ENCODE measurements at regions not wholly inside any gene's neighbourhood (a gene's known extent, or its start where the extent isn't known, plus 50 kb on each side); places are given as distances from the start of the nearest gene placed in this dataset.
"Not testable (repeated sequence)": the region's sequence is repeated elsewhere in the genome, so short reads cannot be mapped to it uniquely, and the experiment has no call there.

DNA sequence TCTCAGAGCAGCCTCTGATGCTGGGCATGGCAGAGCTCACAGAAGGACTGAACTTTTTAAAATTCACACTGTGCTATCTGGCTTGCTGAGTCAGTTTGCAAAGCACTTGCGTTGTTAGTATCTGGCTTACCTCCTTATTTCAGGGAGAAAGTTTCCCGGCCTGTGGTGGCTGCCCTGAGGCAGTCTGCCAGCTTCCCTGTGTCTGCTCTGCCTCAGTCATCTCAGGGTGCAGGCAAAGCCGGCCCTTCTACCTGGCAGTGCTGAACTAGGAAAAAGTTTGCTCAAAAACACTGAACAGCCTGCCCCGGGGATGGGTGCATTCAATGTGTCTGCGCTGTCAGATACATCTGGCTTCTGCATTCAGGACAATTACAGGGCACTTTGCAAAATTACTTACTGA lies 90.2 kb upstream of the UXS1 start:
- H3K27me3 Mint-ChIP-seq (ENCODE audit: unreplicated experiment), result peaks cover 2% of the 10 kb centered on the region
- TF ChIP-seq, protein P1, sequence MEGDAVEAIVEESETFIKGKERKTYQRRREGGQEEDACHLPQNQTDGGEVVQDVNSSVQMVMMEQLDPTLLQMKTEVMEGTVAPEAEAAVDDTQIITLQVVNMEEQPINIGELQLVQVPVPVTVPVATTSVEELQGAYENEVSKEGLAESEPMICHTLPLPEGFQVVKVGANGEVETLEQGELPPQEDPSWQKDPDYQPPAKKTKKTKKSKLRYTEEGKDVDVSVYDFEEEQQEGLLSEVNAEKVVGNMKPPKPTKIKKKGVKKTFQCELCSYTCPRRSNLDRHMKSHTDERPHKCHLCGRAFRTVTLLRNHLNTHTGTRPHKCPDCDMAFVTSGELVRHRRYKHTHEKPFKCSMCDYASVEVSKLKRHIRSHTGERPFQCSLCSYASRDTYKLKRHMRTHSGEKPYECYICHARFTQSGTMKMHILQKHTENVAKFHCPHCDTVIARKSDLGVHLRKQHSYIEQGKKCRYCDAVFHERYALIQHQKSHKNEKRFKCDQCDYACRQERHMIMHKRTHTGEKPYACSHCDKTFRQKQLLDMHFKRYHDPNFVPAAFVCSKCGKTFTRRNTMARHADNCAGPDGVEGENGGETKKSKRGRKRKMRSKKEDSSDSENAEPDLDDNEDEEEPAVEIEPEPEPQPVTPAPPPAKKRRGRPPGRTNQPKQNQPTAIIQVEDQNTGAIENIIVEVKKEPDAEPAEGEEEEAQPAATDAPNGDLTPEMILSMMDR (IDR thresholded peaks at IDR 0.05; ENCODE audit: unreplicated experiment), result no peak
- no peaks in the 10 kb centered on the region for H3K9me3 Mint-ChIP-seq (ENCODE audit: unreplicated experiment)
- no peak overlapping the region for H3K4me3 Mint-ChIP-seq (ENCODE audit: unreplicated experiment)
- H3K36me3 Mint-ChIP-seq (ENCODE audit: low read depth, unreplicated experiment), result no peaks in the 10 kb centered on the region
- H3K4me1 Mint-ChIP-seq (ENCODE audit: unreplicated experiment), result peaks cover 34% of the 10 kb centered on the region
- H3K27ac Mint-ChIP-seq (ENCODE audit: unreplicated experiment), result no peak overlapping the region
- no peak for DNase-seq (ENCODE audit: low spot score)

DNA sequence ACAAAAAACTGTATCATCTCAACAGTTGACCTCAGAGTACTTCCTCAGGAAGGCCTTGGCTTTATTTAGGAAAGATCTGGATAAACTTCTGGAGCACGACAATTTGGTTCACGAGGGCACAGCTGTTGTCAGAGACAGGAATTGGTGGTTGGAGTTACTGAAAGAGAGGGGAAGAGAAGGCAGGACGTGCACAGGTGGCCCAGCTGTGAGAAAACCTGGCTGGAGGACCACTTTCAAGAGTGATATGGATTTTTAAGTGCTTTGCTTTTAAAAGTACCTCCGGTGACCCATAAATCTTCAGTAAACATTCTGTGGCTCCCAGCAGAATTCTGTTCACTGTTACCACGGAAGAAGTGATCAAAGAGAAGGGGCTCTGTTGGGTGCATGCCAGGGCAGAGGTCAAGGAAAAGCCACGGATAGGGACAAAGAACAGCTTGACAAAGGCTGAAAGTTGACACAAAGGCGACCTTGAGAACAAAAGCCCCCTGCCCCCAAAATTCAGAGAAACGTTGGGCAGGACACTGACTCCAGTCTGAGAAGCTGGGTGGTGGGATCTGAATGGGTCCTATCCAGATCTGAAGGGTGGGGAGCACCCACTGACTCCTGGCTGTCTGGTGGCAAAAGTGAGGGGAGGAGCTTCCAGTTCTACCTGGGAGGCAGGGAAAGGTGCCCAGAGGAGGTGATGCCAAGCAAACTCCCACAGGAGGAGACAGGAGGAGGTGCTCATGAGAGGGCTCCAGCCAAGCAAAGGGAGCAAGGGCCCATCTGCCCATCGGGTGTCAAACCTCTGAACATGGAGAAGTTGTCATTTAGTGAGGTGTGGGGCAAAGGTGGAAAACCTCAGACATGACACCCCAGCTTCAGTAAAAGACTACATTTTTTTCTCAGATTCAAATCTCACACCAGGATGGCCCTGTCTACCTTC lies 89.4 kb upstream of the UXS1 start:
- not testable (repeated sequence) for H3K27me3 Mint-ChIP-seq (ENCODE audit: unreplicated experiment); H3K4me3 Mint-ChIP-seq (ENCODE audit: unreplicated experiment); H3K9me3 Mint-ChIP-seq (ENCODE audit: unreplicated experiment); DNase-seq (ENCODE audit: low spot score); H3K36me3 Mint-ChIP-seq (ENCODE audit: low read depth, unreplicated experiment)
- Mint-ChIP-seq H3K27ac (ENCODE audit: unreplicated experiment) (peak overlapping the region; percentile 71), H3K4me1 (ENCODE audit: unreplicated experiment) (peaks cover 34% of the 10 kb centered on the region)

DNA sequence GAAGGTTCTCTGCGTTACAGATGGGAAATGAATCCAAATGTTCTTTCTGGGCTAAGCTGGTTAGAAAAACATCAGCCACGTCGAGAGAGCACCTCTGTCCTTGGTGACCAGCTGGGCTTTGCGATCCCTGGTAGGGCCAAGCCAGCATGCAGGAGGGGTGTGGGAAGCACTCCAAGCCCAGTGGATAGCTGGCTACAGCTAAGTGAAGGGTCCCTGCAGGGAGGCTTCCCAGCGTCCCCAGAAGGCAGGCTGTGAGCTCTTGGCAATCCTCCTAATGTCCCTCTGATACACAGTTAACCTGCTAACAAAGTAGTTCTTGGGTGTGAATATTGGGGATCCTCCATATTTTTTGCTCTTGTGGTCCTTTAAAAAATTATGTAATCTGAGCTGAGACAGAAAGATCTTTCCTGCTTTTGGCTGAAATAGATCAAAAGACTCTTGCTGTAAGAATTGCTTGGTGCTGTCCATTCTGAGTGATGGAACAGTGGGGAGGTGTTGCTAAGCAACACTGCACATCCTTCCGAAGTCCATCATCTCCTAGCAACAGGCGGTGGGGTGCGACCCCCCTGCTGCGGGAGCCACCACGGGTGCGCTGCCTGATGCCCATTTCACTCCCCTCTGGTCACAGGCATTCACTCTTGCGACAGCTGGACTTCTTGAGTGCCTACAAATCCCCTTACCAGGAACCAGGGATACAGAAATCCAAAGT lies 88.5 kb upstream of the UXS1 start:
- H3K27ac Mint-ChIP-seq (ENCODE audit: unreplicated experiment), result peak overlapping the region; percentile 71
- no peaks in the 10 kb centered on the region for H3K9me3 Mint-ChIP-seq (ENCODE audit: unreplicated experiment)
- H3K27me3 Mint-ChIP-seq (ENCODE audit: unreplicated experiment), result peaks cover 2% of the 10 kb centered on the region
- H3K4me1 Mint-ChIP-seq (ENCODE audit: unreplicated experiment), result peaks cover 34% of the 10 kb centered on the region
- H3K4me3 Mint-ChIP-seq (ENCODE audit: unreplicated experiment), result no peak overlapping the region
- TF ChIP-seq, protein P1 (IDR thresholded peaks at IDR 0.05; ENCODE audit: unreplicated experiment), result no peak
- DNase-seq (ENCODE audit: low spot score), result no peak
- H3K36me3 Mint-ChIP-seq (ENCODE audit: low read depth, unreplicated experiment), result no peaks in the 10 kb centered on the region

DNA sequence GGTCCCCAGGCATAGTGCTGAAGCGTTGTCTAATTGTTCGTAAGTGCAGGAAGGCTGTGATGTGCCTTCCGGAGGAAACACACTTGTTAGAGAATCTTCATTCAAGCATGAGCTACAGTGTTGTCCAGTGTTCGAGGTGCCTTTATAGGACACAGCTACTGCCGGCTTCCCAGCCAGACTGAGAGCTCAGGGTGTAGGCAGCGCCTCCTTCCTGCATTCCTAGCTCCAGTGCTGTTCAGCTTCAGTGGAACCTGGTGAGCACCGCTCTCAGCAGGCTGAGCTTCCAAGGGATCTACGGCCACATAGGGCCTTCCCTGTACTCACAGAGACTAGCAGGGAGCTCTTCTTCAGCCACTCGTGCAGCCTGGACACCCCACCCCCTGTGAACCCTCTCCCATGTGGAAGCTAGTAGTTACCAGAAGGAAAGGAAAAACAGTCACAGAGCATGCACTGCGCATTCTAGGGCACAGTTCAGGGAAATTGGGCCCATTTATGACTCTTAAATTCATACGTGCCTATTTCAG lies 87.9 kb upstream of the UXS1 start:
- H3K4me3 Mint-ChIP-seq (ENCODE audit: unreplicated experiment); H3K27ac Mint-ChIP-seq (ENCODE audit: unreplicated experiment); DNase-seq (ENCODE audit: low spot score); H3K9me3 Mint-ChIP-seq (ENCODE audit: unreplicated experiment); H3K27me3 Mint-ChIP-seq (ENCODE audit: unreplicated experiment); H3K36me3 Mint-ChIP-seq (ENCODE audit: low read depth, unreplicated experiment): not testable (repeated sequence)
- peaks cover 34% of the 10 kb centered on the region for H3K4me1 Mint-ChIP-seq (ENCODE audit: unreplicated experiment)

DNA sequence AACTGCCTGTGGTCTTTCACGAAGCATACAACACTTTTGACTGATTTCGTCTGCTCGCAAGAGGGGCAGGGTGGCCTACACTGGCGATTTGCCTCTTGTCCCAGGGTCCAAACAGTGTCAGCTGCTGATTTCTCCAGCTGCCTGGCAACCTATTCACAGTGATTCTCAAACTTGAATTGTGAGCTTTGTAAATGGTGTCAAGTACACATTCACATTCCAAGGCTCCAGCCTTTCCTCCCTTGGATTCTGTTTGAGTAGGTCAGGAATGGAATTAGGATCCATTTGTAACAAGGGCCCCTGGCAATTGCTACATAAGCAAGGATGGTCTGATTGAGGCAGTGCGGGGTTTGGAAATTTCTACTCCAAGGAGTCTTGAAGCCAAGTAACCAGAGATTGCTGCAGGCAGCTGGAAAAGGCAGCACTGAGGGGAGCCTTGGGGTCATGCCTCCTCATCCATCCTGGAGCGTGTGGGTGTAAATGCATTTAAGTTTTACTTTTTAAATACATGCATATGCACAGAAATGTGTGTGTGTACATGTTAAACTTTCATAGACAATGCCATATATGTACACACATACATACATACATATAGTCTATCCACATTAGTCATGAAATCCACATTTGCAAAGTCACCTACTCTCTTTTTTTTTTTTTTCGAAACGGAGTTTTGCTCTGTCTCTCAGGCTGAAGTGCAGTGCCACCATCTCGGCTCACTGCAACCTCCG lies 86.8 kb upstream of the UXS1 start:
- H3K4me1 Mint-ChIP-seq (ENCODE audit: unreplicated experiment), result peaks cover 34% of the 10 kb centered on the region
- H3K4me3 Mint-ChIP-seq (ENCODE audit: unreplicated experiment), result no peak overlapping the region
- H3K27ac Mint-ChIP-seq (ENCODE audit: unreplicated experiment), result no peak overlapping the region
- H3K36me3 Mint-ChIP-seq (ENCODE audit: low read depth, unreplicated experiment), result no peaks in the 10 kb centered on the region
- peaks cover 3% of the 10 kb centered on the region for H3K27me3 Mint-ChIP-seq (ENCODE audit: unreplicated experiment)
- no peaks in the 10 kb centered on the region for H3K9me3 Mint-ChIP-seq (ENCODE audit: unreplicated experiment)
- no peak for DNase-seq (ENCODE audit: low spot score)
- TF ChIP-seq, protein P1 (IDR thresholded peaks at IDR 0.05; ENCODE audit: unreplicated experiment), result no peak

Measured in endothelial cell (in vitro differentiated cells).